WTC11 (cell line): ENCODE measurements at regions not wholly inside any gene's neighbourhood (a gene's known extent, or its start where the extent isn't known, plus 50 kb on each side); places are given as distances from the start of the nearest gene placed in this dataset.

ENCODE experiments used
- ATAC-seq: fragments of 200-7000 bp; cut with Tn5 transposase; 2 replicates; pipeline ENCODE4 v1.10.0; 2021; ENCODE audit warnings: mild to moderate bottlenecking, moderate library complexity
- CTCF ChIA-PET: fragments of 300-600 bp; sonication (Branson Sonifier 250); formaldehyde crosslinking; loops from one replicate; lab custom pipeline; 2021; ENCODE audit warnings: antibody characterized with exemption; lab: Charles Lee
- POLR2A ChIA-PET: fragments of 350-600 bp; sonication (Branson Sonifier 250); formaldehyde crosslinking; loops from one replicate; lab custom pipeline; 2021; ENCODE audit warnings: antibody characterized with exemption; lab: Charles Lee
- DNase-seq: peaks from one replicate; pipeline ENCODE4 v3.0.0; 2021; ENCODE audit warnings: low spot score
- H3K27ac Mint-ChIP-seq: 2 replicates; pipeline ENCODE4 v1.8.0; 2021; ENCODE audit warnings: mixed read lengths
- H3K27me3 Mint-ChIP-seq: 2 replicates; pipeline ENCODE4 v1.8.0; 2021; ENCODE audit warnings: low read depth, mild to moderate bottlenecking, moderate library complexity, mixed read lengths
- H3K36me3 Mint-ChIP-seq: 2 replicates; pipeline ENCODE4 v1.8.0; 2021; ENCODE audit warnings: mixed read lengths
- H3K4me1 Mint-ChIP-seq: 2 replicates; pipeline ENCODE4 v1.8.0; 2022; ENCODE audit warnings: mixed read lengths
- H3K4me3 Mint-ChIP-seq: 2 replicates; pipeline ENCODE4 v1.8.0; 2021; ENCODE audit warnings: mild to moderate bottlenecking, moderate library complexity, mixed read lengths
- H3K9me3 Mint-ChIP-seq: 2 replicates; pipeline ENCODE4 v1.8.0; 2021; ENCODE audit warnings: mixed read lengths
- AFF4 ChIP-seq: sonication (generic); formaldehyde crosslinking; IDR thresholded peaks from 2 replicates; pipeline ENCODE4 v1.8.1; 2023; ENCODE audit warnings: mild to moderate bottlenecking, missing genetic modification reagents, borderline replicate concordance
- AR ChIP-seq: fragments of 250-450 bp; sonication (Bioruptor Pico); IDR thresholded peaks from 2 replicates; pipeline ENCODE4 v1.9.0; 2021; ENCODE audit warnings: mild to moderate bottlenecking
- CTCF ChIP-seq: fragments of 200-600 bp; IDR thresholded peaks from 2 replicates; pipeline ENCODE4 v1.8.0; 2022; ENCODE audit warnings: antibody characterized with exemption
- IRF2 ChIP-seq: sonication (generic); formaldehyde crosslinking; IDR thresholded peaks from 2 replicates; pipeline ENCODE4 v1.8.0; 2022; ENCODE audit warnings: low read depth, missing genetic modification reagents, borderline replicate concordance
- NFE2L1 ChIP-seq: sonication (generic); formaldehyde crosslinking; IDR thresholded peaks from 2 replicates; pipeline ENCODE4 v1.8.1; 2023; ENCODE audit warnings: missing genetic modification reagents
- NR1H2 ChIP-seq: sonication (generic); formaldehyde crosslinking; IDR thresholded peaks from 2 replicates; pipeline ENCODE4 v1.9.0; 2021; ENCODE audit warnings: mild to moderate bottlenecking, moderate library complexity, missing genetic modification reagents
- SMAD4 ChIP-seq: sonication (generic); formaldehyde crosslinking; IDR thresholded peaks from 2 replicates; pipeline ENCODE4 v1.8.0; 2022; ENCODE audit warnings: mild to moderate bottlenecking, missing genetic modification reagents
- ZNF219 ChIP-seq: sonication (generic); formaldehyde crosslinking; IDR thresholded peaks from 2 replicates; pipeline ENCODE4 v1.8.0; 2023; ENCODE audit warnings: missing genetic modification reagents, mild to moderate bottlenecking, borderline replicate concordance
- TF ChIP-seq, protein P1 (sequence below): sonication (generic); formaldehyde crosslinking; IDR thresholded peaks from 2 replicates; pipeline ENCODE4 v1.8.1; 2022; ENCODE audit warnings: low read depth, missing genetic modification reagents, borderline replicate concordance
- TF ChIP-seq, protein P2 (sequence below): sonication (generic); formaldehyde crosslinking; IDR thresholded peaks from 2 replicates; pipeline ENCODE4 v1.8.0; 2022; ENCODE audit warnings: missing genetic modification reagents
- TF ChIP-seq, protein P3 (sequence below): fragments of 250-450 bp; sonication (Bioruptor Pico); IDR thresholded peaks from 2 replicates; pipeline ENCODE4 v1.9.0; 2021; ENCODE audit warnings: mild to moderate bottlenecking
- TF ChIP-seq, protein P4 (sequence below): fragments of 250-450 bp; sonication (Bioruptor Pico); IDR thresholded peaks from 2 replicates; pipeline ENCODE4 v1.9.0; 2021; ENCODE audit warnings: mild to moderate bottlenecking, borderline replicate concordance
- TF ChIP-seq, protein P5 (sequence below): sonication (generic); formaldehyde crosslinking; IDR thresholded peaks from 2 replicates; pipeline ENCODE4 v1.8.1; 2023; ENCODE audit warnings: mild to moderate bottlenecking, missing genetic modification reagents

- no peaks in the 10 kb centered on the region for H3K27me3 Mint-ChIP-seq
- no peaks in the 10 kb centered on the region for H3K36me3 Mint-ChIP-seq
- DNase-seq (no peak), ATAC-seq (no peak)
- no peak overlapping the region for H3K4me3 Mint-ChIP-seq
- H3K9me3 Mint-ChIP-seq, result no peaks in the 10 kb centered on the region
- CTCF ChIA-PET, result no interaction called here
- POLR2A ChIA-PET, result no interaction called here
- H3K27ac Mint-ChIP-seq, result no peak overlapping the region
- no peaks in the 10 kb centered on the region for H3K4me1 Mint-ChIP-seq
- TF ChIP-seq ZNF219 (CRISPR knock-in tag) (no peak), NR1H2 (CRISPR knock-in tag) (no peak), AR (CRISPR knock-in tag) (no peak), AFF4 (CRISPR knock-in tag) (no peak), NFE2L1 (CRISPR knock-in tag) (no peak), IRF2 (no peak), CTCF (no peak), SMAD4 (CRISPR knock-in tag) (no peak)
- TF ChIP-seq, protein P1, sequence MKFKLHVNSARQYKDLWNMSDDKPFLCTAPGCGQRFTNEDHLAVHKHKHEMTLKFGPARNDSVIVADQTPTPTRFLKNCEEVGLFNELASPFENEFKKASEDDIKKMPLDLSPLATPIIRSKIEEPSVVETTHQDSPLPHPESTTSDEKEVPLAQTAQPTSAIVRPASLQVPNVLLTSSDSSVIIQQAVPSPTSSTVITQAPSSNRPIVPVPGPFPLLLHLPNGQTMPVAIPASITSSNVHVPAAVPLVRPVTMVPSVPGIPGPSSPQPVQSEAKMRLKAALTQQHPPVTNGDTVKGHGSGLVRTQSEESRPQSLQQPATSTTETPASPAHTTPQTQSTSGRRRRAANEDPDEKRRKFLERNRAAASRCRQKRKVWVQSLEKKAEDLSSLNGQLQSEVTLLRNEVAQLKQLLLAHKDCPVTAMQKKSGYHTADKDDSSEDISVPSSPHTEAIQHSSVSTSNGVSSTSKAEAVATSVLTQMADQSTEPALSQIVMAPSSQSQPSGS (CRISPR knock-in tag), result no peak
- TF ChIP-seq, protein P2, sequence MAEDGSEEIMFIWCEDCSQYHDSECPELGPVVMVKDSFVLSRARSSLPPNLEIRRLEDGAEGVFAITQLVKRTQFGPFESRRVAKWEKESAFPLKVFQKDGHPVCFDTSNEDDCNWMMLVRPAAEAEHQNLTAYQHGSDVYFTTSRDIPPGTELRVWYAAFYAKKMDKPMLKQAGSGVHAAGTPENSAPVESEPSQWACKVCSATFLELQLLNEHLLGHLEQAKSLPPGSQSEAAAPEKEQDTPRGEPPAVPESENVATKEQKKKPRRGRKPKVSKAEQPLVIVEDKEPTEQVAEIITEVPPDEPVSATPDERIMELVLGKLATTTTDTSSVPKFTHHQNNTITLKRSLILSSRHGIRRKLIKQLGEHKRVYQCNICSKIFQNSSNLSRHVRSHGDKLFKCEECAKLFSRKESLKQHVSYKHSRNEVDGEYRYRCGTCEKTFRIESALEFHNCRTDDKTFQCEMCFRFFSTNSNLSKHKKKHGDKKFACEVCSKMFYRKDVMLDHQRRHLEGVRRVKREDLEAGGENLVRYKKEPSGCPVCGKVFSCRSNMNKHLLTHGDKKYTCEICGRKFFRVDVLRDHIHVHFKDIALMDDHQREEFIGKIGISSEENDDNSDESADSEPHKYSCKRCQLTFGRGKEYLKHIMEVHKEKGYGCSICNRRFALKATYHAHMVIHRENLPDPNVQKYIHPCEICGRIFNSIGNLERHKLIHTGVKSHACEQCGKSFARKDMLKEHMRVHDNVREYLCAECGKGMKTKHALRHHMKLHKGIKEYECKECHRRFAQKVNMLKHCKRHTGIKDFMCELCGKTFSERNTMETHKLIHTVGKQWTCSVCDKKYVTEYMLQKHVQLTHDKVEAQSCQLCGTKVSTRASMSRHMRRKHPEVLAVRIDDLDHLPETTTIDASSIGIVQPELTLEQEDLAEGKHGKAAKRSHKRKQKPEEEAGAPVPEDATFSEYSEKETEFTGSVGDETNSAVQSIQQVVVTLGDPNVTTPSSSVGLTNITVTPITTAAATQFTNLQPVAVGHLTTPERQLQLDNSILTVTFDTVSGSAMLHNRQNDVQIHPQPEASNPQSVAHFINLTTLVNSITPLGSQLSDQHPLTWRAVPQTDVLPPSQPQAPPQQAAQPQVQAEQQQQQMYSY, result no peak
- TF ChIP-seq, protein P3, sequence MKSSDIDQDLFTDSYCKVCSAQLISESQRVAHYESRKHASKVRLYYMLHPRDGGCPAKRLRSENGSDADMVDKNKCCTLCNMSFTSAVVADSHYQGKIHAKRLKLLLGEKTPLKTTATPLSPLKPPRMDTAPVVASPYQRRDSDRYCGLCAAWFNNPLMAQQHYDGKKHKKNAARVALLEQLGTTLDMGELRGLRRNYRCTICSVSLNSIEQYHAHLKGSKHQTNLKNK, result no peak
- TF ChIP-seq, protein P4, sequence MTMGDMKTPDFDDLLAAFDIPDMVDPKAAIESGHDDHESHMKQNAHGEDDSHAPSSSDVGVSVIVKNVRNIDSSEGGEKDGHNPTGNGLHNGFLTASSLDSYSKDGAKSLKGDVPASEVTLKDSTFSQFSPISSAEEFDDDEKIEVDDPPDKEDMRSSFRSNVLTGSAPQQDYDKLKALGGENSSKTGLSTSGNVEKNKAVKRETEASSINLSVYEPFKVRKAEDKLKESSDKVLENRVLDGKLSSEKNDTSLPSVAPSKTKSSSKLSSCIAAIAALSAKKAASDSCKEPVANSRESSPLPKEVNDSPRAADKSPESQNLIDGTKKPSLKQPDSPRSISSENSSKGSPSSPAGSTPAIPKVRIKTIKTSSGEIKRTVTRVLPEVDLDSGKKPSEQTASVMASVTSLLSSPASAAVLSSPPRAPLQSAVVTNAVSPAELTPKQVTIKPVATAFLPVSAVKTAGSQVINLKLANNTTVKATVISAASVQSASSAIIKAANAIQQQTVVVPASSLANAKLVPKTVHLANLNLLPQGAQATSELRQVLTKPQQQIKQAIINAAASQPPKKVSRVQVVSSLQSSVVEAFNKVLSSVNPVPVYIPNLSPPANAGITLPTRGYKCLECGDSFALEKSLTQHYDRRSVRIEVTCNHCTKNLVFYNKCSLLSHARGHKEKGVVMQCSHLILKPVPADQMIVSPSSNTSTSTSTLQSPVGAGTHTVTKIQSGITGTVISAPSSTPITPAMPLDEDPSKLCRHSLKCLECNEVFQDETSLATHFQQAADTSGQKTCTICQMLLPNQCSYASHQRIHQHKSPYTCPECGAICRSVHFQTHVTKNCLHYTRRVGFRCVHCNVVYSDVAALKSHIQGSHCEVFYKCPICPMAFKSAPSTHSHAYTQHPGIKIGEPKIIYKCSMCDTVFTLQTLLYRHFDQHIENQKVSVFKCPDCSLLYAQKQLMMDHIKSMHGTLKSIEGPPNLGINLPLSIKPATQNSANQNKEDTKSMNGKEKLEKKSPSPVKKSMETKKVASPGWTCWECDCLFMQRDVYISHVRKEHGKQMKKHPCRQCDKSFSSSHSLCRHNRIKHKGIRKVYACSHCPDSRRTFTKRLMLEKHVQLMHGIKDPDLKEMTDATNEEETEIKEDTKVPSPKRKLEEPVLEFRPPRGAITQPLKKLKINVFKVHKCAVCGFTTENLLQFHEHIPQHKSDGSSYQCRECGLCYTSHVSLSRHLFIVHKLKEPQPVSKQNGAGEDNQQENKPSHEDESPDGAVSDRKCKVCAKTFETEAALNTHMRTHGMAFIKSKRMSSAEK, result no peak
- TF ChIP-seq, protein P5, sequence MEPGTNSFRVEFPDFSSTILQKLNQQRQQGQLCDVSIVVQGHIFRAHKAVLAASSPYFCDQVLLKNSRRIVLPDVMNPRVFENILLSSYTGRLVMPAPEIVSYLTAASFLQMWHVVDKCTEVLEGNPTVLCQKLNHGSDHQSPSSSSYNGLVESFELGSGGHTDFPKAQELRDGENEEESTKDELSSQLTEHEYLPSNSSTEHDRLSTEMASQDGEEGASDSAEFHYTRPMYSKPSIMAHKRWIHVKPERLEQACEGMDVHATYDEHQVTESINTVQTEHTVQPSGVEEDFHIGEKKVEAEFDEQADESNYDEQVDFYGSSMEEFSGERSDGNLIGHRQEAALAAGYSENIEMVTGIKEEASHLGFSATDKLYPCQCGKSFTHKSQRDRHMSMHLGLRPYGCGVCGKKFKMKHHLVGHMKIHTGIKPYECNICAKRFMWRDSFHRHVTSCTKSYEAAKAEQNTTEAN (CRISPR knock-in tag), result no peak
Measured at GRCh38 chr4:143771269-143771668, 70.8 kb upstream of the FREM3 start.
